HL-60 (cell line): ENCODE measurements at regions not wholly inside any gene's neighbourhood (a gene's known extent, or its start where the extent isn't known, plus 50 kb on each side); places are given as distances from the start of the nearest gene placed in this dataset.

ENCODE experiments used
- GABPA ChIP-seq: IDR thresholded peaks from 2 replicates; pipeline ENCODE4 v1.6.1; 2012; ENCODE audit warnings: low read depth
- POLR2AphosphoS5 ChIP-seq: IDR thresholded peaks from 2 replicates; pipeline ENCODE4 v1.6.1; 2012; ENCODE audit warnings: low read depth
- SPI1 ChIP-seq: IDR thresholded peaks from 2 replicates; pipeline ENCODE4 v1.6.1; 2012; ENCODE audit warnings: low read depth, mild to moderate bottlenecking, borderline replicate concordance
- TF ChIP-seq, protein P1 (sequence below): IDR thresholded peaks from one replicate; pipeline ENCODE4 v1.5.1; 2011; ENCODE audit warnings: low read length, control low read depth, inconsistent platforms; ENCODE audit not compliant: insufficient read depth
- TF ChIP-seq, protein P2 (sequence below): IDR thresholded peaks from 2 replicates; pipeline ENCODE4 v1.6.1; 2012; ENCODE audit warnings: low read depth; ENCODE audit not compliant: insufficient replicate concordance

DNA sequence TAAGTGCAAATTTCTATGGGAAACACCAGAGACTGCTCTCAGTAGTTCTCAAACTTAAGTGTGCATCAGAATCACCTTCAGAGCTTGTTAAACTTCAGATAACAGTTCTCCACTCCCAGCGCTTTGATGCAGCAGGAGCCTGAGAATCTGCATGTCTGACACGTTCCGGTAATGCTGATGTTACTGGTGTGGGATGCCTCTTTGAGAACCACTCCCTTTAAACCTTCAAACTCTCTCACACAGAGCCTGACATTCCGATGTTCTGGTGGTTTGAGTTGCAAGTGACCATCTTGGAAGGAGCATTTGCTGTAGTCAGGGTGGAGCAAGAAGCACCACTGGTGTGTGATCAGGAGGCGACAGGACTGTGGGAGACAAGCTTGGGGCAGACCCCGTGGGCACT is 57.9 kb downstream of the OTOR start:
- TF ChIP-seq, protein P1, sequence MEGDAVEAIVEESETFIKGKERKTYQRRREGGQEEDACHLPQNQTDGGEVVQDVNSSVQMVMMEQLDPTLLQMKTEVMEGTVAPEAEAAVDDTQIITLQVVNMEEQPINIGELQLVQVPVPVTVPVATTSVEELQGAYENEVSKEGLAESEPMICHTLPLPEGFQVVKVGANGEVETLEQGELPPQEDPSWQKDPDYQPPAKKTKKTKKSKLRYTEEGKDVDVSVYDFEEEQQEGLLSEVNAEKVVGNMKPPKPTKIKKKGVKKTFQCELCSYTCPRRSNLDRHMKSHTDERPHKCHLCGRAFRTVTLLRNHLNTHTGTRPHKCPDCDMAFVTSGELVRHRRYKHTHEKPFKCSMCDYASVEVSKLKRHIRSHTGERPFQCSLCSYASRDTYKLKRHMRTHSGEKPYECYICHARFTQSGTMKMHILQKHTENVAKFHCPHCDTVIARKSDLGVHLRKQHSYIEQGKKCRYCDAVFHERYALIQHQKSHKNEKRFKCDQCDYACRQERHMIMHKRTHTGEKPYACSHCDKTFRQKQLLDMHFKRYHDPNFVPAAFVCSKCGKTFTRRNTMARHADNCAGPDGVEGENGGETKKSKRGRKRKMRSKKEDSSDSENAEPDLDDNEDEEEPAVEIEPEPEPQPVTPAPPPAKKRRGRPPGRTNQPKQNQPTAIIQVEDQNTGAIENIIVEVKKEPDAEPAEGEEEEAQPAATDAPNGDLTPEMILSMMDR, result no peak
- TF ChIP-seq, protein P2, sequence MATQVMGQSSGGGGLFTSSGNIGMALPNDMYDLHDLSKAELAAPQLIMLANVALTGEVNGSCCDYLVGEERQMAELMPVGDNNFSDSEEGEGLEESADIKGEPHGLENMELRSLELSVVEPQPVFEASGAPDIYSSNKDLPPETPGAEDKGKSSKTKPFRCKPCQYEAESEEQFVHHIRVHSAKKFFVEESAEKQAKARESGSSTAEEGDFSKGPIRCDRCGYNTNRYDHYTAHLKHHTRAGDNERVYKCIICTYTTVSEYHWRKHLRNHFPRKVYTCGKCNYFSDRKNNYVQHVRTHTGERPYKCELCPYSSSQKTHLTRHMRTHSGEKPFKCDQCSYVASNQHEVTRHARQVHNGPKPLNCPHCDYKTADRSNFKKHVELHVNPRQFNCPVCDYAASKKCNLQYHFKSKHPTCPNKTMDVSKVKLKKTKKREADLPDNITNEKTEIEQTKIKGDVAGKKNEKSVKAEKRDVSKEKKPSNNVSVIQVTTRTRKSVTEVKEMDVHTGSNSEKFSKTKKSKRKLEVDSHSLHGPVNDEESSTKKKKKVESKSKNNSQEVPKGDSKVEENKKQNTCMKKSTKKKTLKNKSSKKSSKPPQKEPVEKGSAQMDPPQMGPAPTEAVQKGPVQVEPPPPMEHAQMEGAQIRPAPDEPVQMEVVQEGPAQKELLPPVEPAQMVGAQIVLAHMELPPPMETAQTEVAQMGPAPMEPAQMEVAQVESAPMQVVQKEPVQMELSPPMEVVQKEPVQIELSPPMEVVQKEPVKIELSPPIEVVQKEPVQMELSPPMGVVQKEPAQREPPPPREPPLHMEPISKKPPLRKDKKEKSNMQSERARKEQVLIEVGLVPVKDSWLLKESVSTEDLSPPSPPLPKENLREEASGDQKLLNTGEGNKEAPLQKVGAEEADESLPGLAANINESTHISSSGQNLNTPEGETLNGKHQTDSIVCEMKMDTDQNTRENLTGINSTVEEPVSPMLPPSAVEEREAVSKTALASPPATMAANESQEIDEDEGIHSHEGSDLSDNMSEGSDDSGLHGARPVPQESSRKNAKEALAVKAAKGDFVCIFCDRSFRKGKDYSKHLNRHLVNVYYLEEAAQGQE, result no peak
- no peak for TF ChIP-seq POLR2AphosphoS5
- TF ChIP-seq SPI1, result no peak
- no peak for TF ChIP-seq GABPA
